Cardiac fibroblast (primary cell): ENCODE measurements at regions not wholly inside any gene's neighbourhood (a gene's known extent, or its start where the extent isn't known, plus 50 kb on each side); places are given as distances from the start of the nearest gene placed in this dataset.

Source experiments
- DNase-seq, 2 donors: peaks; one replicate each; pipeline versions ENCODE4 v3.0.0 to v3.0.0-alpha.2; 2010; ENCODE audit warnings: low read depth in 2 of 2
- H3K4me3 ChIP-seq, 2 donors: replicated peaks in 1 of 2; 1 replicate in 1 of 2; 2 replicates in 1 of 2; pipeline ENCODE4 v1.5.1; 2011; ENCODE audit warnings: low read depth in 2 of 2, low read length in 2 of 2, mild to moderate bottlenecking in 2 of 2, moderate library complexity in 1 of 2
- CTCF ChIP-seq: IDR thresholded peaks from one replicate; pipeline ENCODE4 v1.5.1; 2011; ENCODE audit warnings: low read depth, mild to moderate bottlenecking, low read length, inconsistent platforms

- DNase-seq = no peak
- no peak overlapping the region for H3K4me3 ChIP-seq
- no peak for TF ChIP-seq CTCF
Observed at GRCh38 chr13:69468624-69469023, 639.0 kb upstream of the ATXN8OS start.

DNA sequence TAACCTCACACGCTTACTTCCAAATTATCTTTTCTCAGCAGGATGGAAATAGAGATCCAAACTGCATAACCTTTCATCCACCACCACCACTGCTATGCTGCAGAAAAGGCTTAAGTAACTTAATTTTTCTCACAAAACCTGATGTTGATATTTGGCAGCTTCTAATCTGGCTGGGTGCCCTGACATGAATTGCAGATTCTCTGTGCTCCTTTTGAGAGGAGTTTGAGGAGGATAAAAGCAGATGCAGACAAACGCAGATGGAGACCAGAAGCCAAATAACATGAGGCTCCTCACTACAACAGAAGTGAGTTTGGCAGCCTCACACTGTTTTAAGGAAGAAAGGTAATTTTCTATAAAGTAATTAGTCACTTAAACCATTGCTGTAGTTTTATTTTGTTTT lies 646.2 kb upstream of the ATXN8OS start:
- no peak for DNase-seq
- no peak for TF ChIP-seq CTCF
- H3K4me3 ChIP-seq = no peak overlapping the region

- no peak overlapping the region for H3K4me3 ChIP-seq
- DNase-seq = no peak
- no peak for TF ChIP-seq CTCF
Observed at GRCh38 chr13:69459346-69459745, 648.3 kb upstream of the ATXN8OS start.

DNA sequence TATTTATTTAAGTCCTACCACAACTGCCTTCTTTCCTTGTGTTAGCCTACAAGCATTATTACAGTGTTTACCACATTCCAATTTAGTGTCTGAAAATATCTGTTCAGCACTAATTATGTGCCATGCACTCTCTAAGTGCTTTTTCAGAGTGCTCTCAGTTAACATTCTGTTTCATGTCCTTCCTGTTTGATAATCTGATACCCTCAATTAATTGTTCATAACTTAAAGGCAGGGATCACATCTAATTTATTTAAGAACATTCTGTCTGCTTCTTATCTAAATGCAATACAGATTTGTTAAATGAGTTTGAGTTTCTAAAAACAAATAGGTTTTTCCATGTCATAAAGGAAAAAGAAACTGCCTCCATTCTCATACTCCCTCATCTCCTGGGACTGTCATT lies 649.6 kb upstream of the ATXN8OS start:
- H3K4me3 ChIP-seq = no peak overlapping the region
- DNase-seq = no peak
- no peak for TF ChIP-seq CTCF

DNA sequence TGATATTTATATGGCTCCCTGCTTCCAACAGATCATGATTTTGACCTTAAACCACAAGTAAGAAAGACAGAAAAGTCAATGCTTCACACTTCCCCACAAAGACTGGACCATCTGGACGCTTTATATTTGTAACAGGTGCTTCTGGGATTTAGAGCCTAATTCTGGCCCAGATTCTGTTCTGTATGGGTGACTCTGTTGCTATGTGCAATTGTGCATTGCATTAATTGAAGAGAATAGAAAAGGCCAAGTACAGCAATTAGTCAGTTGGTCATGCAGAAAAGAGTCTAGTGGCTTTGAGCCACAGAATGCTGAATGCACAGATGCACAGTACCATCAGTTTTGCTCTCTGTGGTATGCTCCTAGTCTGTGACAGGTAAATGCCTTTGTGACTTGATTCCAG lies 657.4 kb upstream of the ATXN8OS start:
- TF ChIP-seq CTCF = no peak

DNA sequence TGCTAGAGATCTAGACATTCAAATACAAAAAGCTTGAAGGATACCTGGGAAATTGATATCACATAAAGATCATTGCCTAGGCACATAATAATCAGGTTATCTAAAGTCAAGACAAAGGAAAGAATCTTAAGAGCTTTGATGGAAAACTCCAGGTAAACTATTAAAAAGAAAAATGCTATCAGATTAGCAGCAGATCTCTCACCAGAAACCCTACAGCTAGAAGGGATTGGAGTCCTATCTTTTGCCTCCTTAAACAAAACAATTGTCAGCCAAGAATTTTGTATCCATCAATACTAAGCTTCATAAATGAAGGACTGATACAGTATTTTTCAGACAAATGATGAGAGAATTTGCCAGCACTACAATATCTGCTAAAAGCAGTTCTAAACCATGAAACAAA lies 682.4 kb upstream of the ATXN8OS start:
- DNase-seq = no peak
- TF ChIP-seq CTCF = no peak
- H3K4me3 ChIP-seq = no peak overlapping the region

More for the DNA sequence above, 657.4 kb upstream of the ATXN8OS start:
- no peak for DNase-seq
- H3K4me3 ChIP-seq = no peak overlapping the region

GRCh38 chr13:69423844-69424243 lies 683.8 kb upstream of the ATXN8OS start:
- TF ChIP-seq CTCF = no peak
- no peak for DNase-seq
- no peak overlapping the region for H3K4me3 ChIP-seq
